ENCODE measurements at regions not wholly inside any gene's neighbourhood (a gene's known extent, or its start where the extent isn't known, plus 50 kb on each side); places are given as distances from the start of the nearest gene placed in this dataset.
A peak's percentile ranks its signal among the peaks of the same experiment; 100 is the strongest.

DNA sequence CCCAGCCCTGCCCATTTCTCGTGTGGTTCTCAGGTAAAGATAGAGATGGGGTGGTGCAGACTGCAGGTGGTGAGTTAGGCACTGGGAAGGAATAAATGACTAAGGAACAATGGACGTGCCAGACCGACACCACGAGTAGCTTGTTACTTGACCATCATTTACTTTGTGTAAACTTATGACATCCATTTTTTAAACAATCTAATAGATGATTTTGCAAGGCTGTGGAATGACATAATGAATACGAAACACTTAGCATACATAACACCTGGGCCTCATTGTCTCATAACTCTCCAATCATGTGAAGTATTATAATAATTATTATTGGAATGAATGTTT is 137.3 kb upstream of the CPEB2 start:
- H3K9me3 ChIP-seq (ENCODE audit: severe bottlenecking) = no peaks in the 10 kb centered on the region

DNA sequence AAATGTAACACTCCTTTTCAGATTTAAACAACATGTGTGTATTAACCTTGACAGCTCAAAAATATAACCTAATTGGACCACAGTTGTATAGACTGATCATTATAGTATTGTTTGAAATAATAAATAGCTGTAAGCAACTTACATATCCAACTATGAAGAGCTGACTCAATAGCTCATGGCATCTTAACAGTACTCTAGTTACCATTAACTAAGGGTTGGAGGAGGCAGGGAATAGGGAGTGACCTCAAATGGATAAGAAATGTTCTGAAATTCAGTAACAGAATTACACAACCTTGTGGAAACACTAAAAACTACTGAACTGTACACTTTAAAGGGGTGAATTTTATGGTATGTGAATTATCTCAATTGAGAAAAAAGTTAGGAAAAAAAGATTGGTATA is 136.5 kb upstream of the CPEB2 start:
- Histone ChIP-seq H3K36me3 (no peaks in the 10 kb centered on the region), H3K27ac (no peak overlapping the region), H3K9me3 (ENCODE audit: severe bottlenecking) (no peaks in the 10 kb centered on the region), H3K4me3 (ENCODE audit: low read depth, low read length) (no peak overlapping the region), H3K27me3 (ENCODE audit: insufficient read depth, low read depth, severe bottlenecking) (no peaks in the 10 kb centered on the region)
- no peak for DNase-seq
- TF ChIP-seq CTCF (IDR thresholded peaks at IDR 0.05; ENCODE audit: low read depth, low read length) = no peak

More for the DNA sequence above, 137.3 kb upstream of the CPEB2 start:
- Histone ChIP-seq H3K27ac (no peak overlapping the region), H3K27me3 (ENCODE audit: insufficient read depth, low read depth, severe bottlenecking) (no peaks in the 10 kb centered on the region), H3K4me3 (ENCODE audit: low read depth, low read length) (no peak overlapping the region), H3K36me3 (no peaks in the 10 kb centered on the region)
- TF ChIP-seq CTCF (IDR thresholded peaks at IDR 0.05; ENCODE audit: low read depth, low read length) = no peak
- no peak for DNase-seq

DNA sequence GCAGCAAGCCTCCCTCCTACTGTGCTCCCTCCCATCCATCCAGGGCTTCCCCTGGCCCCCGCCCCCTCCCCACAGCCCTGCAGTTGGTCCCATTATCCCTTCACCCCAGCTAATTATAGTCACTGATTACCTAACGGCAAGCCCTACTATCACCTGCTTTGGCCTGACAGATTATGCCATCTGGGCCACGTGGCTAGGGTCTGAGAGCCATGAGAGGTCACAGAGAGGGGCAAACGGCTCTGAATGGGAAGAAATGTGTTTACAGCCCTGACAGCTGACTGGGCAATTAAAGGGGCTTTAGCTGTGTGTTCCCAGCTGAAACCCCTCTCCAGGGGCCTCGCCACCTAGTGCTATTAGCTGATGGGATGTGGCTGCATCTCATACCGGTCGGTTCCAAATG is 134.4 kb upstream of the CPEB2 start:
- H3K36me3 ChIP-seq = no peaks in the 10 kb centered on the region
- H3K4me3 ChIP-seq (ENCODE audit: low read depth, low read length) = no peak overlapping the region
- TF ChIP-seq CTCF (IDR thresholded peaks at IDR 0.05; ENCODE audit: low read depth, low read length) = 0 out of 2 replicates have a peak, but pooled peaks have one; percentile 10
- no peaks in the 10 kb centered on the region for H3K9me3 ChIP-seq (ENCODE audit: severe bottlenecking)
- peak; percentile 92 for DNase-seq
- no peaks in the 10 kb centered on the region for H3K27me3 ChIP-seq (ENCODE audit: insufficient read depth, low read depth, severe bottlenecking)
- peak overlapping the region; percentile 64 for H3K27ac ChIP-seq

DNA sequence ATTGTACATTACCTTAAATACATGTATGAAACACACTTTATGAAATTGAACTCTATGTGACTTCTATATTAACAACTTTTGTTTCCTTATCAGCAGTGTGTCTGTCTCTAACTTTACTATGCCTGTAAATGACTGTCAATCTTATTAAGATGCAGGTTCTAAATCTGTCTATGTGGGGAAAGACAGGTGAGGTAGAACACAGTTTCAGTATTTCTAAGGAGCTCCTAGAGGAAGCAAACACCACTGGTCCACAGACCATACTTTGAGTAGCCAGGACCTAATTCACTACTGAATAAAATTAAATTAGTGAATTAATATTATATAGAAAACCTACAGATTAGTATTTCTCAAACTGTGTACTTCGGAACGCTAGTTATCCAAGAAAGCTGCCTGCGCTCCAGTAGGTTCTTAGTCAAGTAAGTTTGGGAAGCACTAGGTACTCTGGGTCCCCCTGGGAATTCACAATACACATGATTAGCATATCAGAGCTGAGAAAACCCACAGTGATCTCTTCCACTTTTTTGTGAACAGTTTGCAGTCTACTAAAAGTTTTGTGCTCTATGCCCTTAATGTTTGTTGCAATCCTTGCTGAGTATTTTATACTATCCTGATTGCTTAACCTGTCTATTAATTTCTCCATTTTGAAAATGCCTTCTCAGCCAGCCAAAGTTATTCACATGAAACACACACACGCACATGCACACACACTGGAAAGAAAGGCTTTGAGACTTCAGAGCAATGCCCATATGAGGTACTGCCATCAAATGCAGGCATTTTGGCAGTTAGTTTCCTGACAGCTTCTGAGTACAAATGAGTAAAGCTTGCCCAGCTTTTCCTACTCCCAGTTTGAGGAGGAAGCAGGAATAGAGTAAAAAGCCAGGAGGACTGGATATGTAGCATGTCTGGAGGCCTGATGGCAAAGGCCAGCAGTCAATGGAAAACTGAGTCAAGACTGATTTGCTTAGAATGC is 133.6 kb upstream of the CPEB2 start:
- TF ChIP-seq CTCF (IDR thresholded peaks at IDR 0.05; ENCODE audit: low read depth, low read length) = no peak
- H3K27ac ChIP-seq = peak overlapping the region; percentile 35
- no peaks in the 10 kb centered on the region for H3K36me3 ChIP-seq
- no peaks in the 10 kb centered on the region for H3K27me3 ChIP-seq (ENCODE audit: insufficient read depth, low read depth, severe bottlenecking)
- no peak overlapping the region for H3K4me3 ChIP-seq (ENCODE audit: low read depth, low read length)
- H3K9me3 ChIP-seq (ENCODE audit: severe bottlenecking) = no peaks in the 10 kb centered on the region
- DNase-seq = no peak

DNA sequence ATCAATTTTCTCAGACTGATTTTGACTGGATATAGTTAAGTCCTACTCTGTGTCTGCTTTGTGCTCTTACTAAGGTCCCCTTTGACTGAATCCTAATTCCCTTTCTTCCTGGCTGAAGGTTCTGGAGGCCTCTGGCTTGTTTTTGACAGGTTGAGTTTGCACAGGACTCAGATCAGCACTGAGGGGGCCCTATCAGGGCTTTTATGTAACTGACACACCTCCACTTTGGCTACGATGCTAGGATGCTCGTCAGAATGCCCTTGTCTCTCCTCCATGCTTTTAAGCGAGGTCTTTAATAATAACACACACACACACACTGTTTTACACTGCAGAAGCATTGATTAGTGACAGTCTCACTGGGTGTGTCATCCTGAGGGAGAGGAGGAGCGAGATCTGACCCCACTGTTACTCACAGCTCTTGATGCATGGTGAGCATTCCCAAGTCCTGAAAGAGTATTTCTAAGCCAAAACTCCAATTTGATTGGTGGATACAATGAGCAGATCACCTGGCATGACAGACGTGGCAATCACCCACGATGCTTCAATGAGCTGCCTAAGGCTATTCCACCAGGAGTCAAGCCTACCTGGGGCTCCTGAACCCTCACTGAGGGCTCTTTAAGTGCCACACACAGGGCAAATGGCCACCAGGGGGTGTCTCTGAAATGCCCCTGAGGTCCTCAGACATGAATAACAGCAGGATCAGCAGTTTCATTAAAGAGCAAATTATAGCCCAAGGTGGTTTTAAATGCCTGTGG is 130.4 kb upstream of the CPEB2 start:
- peak; percentile 33 for DNase-seq
- Histone ChIP-seq H3K9me3 (ENCODE audit: severe bottlenecking) (no peaks in the 10 kb centered on the region), H3K27me3 (ENCODE audit: insufficient read depth, low read depth, severe bottlenecking) (no peaks in the 10 kb centered on the region), H3K27ac (no peak overlapping the region), H3K36me3 (no peaks in the 10 kb centered on the region), H3K4me3 (ENCODE audit: low read depth, low read length) (no peak overlapping the region)
- peak; percentile 53 for TF ChIP-seq CTCF (IDR thresholded peaks at IDR 0.05; ENCODE audit: low read depth, low read length)
